ENCODE measurements at regions not wholly inside any gene's neighbourhood (a gene's known extent, or its start where the extent isn't known, plus 50 kb on each side); places are given as distances from the start of the nearest gene placed in this dataset.

DNA sequence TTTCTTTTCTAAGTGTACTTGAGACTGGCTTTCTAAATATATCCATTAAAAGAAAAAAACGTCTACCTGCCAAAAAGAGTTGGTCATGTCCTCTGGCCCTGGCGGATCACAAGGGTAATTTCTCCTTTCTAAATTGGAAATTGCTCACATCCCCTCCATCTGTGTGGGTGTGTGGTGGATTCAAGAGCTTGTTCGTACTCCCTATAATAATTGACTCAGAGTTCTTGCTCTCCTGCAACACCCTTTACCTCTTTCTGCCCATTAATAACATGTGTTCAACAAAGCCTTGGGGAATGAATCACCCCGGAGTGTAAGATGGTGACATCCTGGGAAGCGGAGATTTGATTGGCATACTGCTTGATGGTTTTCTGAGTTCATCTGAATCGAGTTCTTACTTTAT is 263.8 kb downstream of the ALDH8A1 start:
- no peak for TF ChIP-seq EZH2 (IDR thresholded peaks at IDR 0.05; ENCODE audit: low read length, missing control alignments)
- TF ChIP-seq, protein P1, sequence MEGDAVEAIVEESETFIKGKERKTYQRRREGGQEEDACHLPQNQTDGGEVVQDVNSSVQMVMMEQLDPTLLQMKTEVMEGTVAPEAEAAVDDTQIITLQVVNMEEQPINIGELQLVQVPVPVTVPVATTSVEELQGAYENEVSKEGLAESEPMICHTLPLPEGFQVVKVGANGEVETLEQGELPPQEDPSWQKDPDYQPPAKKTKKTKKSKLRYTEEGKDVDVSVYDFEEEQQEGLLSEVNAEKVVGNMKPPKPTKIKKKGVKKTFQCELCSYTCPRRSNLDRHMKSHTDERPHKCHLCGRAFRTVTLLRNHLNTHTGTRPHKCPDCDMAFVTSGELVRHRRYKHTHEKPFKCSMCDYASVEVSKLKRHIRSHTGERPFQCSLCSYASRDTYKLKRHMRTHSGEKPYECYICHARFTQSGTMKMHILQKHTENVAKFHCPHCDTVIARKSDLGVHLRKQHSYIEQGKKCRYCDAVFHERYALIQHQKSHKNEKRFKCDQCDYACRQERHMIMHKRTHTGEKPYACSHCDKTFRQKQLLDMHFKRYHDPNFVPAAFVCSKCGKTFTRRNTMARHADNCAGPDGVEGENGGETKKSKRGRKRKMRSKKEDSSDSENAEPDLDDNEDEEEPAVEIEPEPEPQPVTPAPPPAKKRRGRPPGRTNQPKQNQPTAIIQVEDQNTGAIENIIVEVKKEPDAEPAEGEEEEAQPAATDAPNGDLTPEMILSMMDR (conservative IDR thresholded peaks at IDR 0.05 in 1 of 2, IDR thresholded peaks at IDR 0.05 in 1 of 2; ENCODE audit: low read depth in 1 of 2, low read length in 2 of 2), result no peak
